ENCODE measurements at regions not wholly inside any gene's neighbourhood (a gene's known extent, or its start where the extent isn't known, plus 50 kb on each side); places are given as distances from the start of the nearest gene placed in this dataset.

GRCh38 chr1:19536519-19536918 is 51.2 kb upstream of the CAPZB start:
- ATAC-seq (no peak), DNase-seq (ENCODE audit: missing footprints) (no peak)
- intact Hi-C loops (cut with DNase I) = no loop called here

- ATAC-seq = no peak
- DNase-seq (ENCODE audit: missing footprints) = no peak
- intact Hi-C loops (cut with DNase I) = no loop called here
Observed at GRCh38 chr1:19535214-19535613, 49.9 kb upstream of the CAPZB start.

Measured in Right ventricle myocardium inferior (tissue), 1 donor.